Transverse colon (tissue), 4 donors: ENCODE measurements at regions not wholly inside any gene's neighbourhood (a gene's known extent, or its start where the extent isn't known, plus 50 kb on each side); places are given as distances from the start of the nearest gene placed in this dataset.

ENCODE experiments used
- DNase-seq: peaks from one replicate; pipeline ENCODE4 v3.0.0-alpha.2; 2019
- H3K27ac ChIP-seq, 4 donors: fragments of 200-600 bp; sonication (generic); 2 replicates each; pipeline ENCODE4 v1.5.1; 2016 to 2018; ENCODE audit warnings: inconsistent platforms in 4 of 4
- H3K27me3 ChIP-seq: fragments of 200-600 bp; sonication (generic); 2 replicates; pipeline ENCODE4 v1.5.1; 2017; ENCODE audit warnings: inconsistent platforms
- H3K36me3 ChIP-seq, 4 donors: fragments of 200-600 bp; sonication (generic); 2 replicates each; pipeline ENCODE4 v1.5.1; 2017 to 2019; ENCODE audit warnings: inconsistent platforms in 4 of 4
- H3K4me1 ChIP-seq, 4 donors: fragments of 200-600 bp; sonication (generic); 2 replicates each; pipeline ENCODE4 v1.5.1; 2017 to 2020; ENCODE audit warnings: inconsistent platforms in 4 of 4
- H3K4me3 ChIP-seq, 4 donors: fragments of 200-600 bp; sonication (generic); 1 replicate in 1 of 4; 2 replicates in 3 of 4; pipeline versions ENCODE4 v1.5.1 to v1.6.1; 2017 to 2019; ENCODE audit warnings: inconsistent platforms in 4 of 4
- H3K9me3 ChIP-seq, 2 donors: fragments of 200-600 bp; sonication (generic); 2 replicates each; pipeline ENCODE4 v1.5.1; 2017 to 2019; ENCODE audit warnings: inconsistent platforms in 2 of 2
- EP300 ChIP-seq: sonication (generic); formaldehyde crosslinking; IDR thresholded peaks from one replicate; pipeline ENCODE4 v1.6.1; 2017; ENCODE audit warnings: antibody characterized with exemption, low read depth
- POLR2A ChIP-seq: fragments of 450-650 bp; IDR thresholded peaks from one replicate; pipeline ENCODE4 v1.6.1; 2016; ENCODE audit warnings: antibody characterized with exemption, mild to moderate bottlenecking, moderate library complexity
- POLR2AphosphoS5 ChIP-seq, 3 donors: sonication (generic); formaldehyde crosslinking; IDR thresholded peaks; one replicate each; pipeline ENCODE4 v1.6.1; 2016; ENCODE audit warnings: antibody characterized with exemption in 3 of 3
- WGBS, 2 donors: methylation state at CpG; one replicate each; pipeline ENCODE4 v1.1.5; 2018; ENCODE audit warnings: low coverage in 1 of 2; 5-methylcytosine and 5-hydroxymethylcytosine counted together
- in situ Hi-C, 4 donors: fragments of 200-750 bp; cut with MboI; loops; one replicate each; pipeline versions ENCODE4 v1.15.0 to v1.15.1; 2017; ENCODE audit warnings: low sequenced_read_pairs in 3 of 4, low pct_ligation_motif_present in 1 of 4, low pct_unique_long_range_greater_than_20kb in 1 of 4
- intact Hi-C: fragments of 100-400 bp; cut with DNase I; formaldehyde crosslinking; loops from one replicate; pipeline ENCODE4 v1.15.1; 2023; ENCODE audit warnings: low total_unique reads
- TF ChIP-seq, protein P1 (sequence below), 5 experiments: fragments of 200-600 bp in 3 of 5; fragments of 450-650 bp in 2 of 5; sonication (generic) in 3 of 5; IDR thresholded peaks; 1 replicate in 2 of 5; 2 replicates in 3 of 5; pipeline ENCODE4 v1.5.1; 2016 to 2017; ENCODE audit warnings: antibody characterized with exemption in 5 of 5, inconsistent platforms in 3 of 5, mild to moderate bottlenecking in 2 of 5, moderate library complexity in 1 of 5

DNA sequence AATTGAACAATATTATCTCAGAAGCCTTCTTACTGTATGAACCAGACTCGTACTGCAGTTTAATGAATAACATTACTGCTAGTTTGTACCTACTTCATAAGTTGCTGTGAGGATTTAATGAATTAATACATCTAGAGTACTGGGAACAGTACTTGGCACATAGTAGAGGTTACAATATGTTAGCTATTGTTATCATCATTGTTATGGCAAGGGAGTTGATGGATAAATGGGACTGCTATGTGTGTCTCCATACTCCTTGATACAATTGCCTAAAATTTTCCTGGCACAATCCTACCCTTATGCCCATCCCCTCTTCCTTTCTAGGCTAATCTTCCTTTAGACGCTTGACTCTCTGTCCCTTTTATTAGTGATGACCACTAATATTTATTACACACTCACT is 473.6 kb downstream of the MCTP2 start:
- no peak for DNase-seq
- Histone ChIP-seq H3K27me3 (no peaks in the 10 kb centered on the region), H3K4me3 (no peak overlapping the region), H3K27ac (no peak overlapping the region), H3K9me3 (no peaks in the 10 kb centered on the region), H3K4me1 (no peaks in the 10 kb centered on the region), H3K36me3 (no peaks in the 10 kb centered on the region)
- intact Hi-C loops, result no loop called here
- no peak for TF ChIP-seq POLR2A
- no peak for TF ChIP-seq POLR2AphosphoS5 (IDR thresholded peaks at IDR 0.05)
- TF ChIP-seq, protein P1, sequence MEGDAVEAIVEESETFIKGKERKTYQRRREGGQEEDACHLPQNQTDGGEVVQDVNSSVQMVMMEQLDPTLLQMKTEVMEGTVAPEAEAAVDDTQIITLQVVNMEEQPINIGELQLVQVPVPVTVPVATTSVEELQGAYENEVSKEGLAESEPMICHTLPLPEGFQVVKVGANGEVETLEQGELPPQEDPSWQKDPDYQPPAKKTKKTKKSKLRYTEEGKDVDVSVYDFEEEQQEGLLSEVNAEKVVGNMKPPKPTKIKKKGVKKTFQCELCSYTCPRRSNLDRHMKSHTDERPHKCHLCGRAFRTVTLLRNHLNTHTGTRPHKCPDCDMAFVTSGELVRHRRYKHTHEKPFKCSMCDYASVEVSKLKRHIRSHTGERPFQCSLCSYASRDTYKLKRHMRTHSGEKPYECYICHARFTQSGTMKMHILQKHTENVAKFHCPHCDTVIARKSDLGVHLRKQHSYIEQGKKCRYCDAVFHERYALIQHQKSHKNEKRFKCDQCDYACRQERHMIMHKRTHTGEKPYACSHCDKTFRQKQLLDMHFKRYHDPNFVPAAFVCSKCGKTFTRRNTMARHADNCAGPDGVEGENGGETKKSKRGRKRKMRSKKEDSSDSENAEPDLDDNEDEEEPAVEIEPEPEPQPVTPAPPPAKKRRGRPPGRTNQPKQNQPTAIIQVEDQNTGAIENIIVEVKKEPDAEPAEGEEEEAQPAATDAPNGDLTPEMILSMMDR (IDR thresholded peaks at IDR 0.05), result no peak
- TF ChIP-seq EP300, result no peak
- in situ Hi-C loops, result loop anchor here in 1 of 4 donors (10.0 kb wide), 1 partner anchor 60 kb away; no protein-coding TSS in a partner anchor
- WGBS, 2 donors, result 63 to 65% methylated on average over 2 of the region's 2 CpGs

DNA sequence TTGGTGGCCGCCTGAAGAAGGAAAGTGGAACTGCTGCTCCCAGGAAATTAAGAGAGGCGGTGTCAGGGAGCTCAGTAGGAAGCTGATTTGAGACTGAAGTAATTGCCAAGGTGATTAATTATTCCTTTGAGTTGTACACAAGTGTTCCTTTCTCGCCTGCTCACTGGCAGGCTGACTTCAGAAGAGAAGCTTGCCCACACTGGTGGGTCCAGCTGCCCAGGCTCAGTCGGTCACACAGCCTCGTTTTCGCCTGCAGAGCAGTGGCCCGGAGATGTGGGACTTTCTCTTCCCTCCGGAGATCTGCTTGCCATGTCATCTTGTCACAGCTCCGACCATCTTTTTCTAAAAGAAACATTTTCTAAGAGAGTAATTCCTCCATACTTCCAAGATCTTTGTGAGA is 478.0 kb downstream of the MCTP2 start:
- TF ChIP-seq POLR2A (no peak), EP300 (no peak), POLR2AphosphoS5 (IDR thresholded peaks at IDR 0.05) (no peak)
- TF ChIP-seq, protein P1 (IDR thresholded peaks at IDR 0.05), result no peak
- in situ Hi-C loops, result loop anchor here in 1 of 4 donors (10.0 kb wide), 1 partner anchor 65 kb away; no protein-coding TSS in a partner anchor
- Histone ChIP-seq H3K4me1 (no peaks in the 10 kb centered on the region), H3K27me3 (no peaks in the 10 kb centered on the region), H3K9me3 (no peaks in the 10 kb centered on the region), H3K4me3 (no peak overlapping the region), H3K36me3 (no peaks in the 10 kb centered on the region), H3K27ac (no peak overlapping the region)
- intact Hi-C loops, result no loop called here
- WGBS, 2 donors, result 89% methylated on average over 5 to 9 of the region's 9 CpGs
- DNase-seq, result no peak

DNA sequence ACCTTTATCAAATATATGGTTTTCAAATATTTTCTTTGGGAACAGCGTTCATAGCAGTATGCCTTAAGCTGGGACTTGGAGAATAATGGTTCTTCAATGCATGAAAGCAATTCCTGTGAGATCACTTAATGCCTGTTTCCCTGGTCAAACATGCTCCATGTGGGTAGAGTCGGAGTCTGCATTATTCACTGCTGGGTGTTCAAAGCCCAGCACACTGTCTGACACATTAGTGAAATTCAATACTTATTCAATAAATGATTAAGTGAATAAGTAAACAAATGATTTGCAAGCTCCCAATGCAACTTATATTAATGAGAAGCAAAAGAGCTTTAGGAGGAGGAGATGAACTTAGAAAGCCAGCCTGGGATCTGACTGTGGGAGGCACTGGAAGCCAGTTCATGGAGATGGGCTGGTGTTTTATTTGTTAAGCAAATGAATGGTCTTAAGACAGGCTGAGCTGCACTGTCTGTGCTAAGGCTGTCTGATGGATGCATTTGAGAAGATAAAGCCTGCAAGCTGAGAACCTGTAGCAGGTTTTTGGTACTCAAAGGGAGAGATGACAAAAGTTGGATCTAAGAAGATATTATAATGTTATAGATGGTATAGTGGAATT is 490.8 kb downstream of the MCTP2 start:
- intact Hi-C loops, result no loop called here
- H3K4me1 ChIP-seq, result no peaks in the 10 kb centered on the region
- H3K27me3 ChIP-seq, result no peaks in the 10 kb centered on the region
- DNase-seq, result no peak
- in situ Hi-C loops, result no loop called here
- 74 to 78% methylated on average over 2 of the region's 2 CpGs for whole genome bisulfite sequencing, 2 donors
- H3K4me3 ChIP-seq, result no peak overlapping the region
- no peaks in the 10 kb centered on the region for H3K36me3 ChIP-seq
- no peaks in the 10 kb centered on the region for H3K9me3 ChIP-seq
- no peak overlapping the region for H3K27ac ChIP-seq
- TF ChIP-seq POLR2AphosphoS5 (IDR thresholded peaks at IDR 0.05) (no peak), POLR2A (no peak), EP300 (no peak)
- TF ChIP-seq, protein P1 (IDR thresholded peaks at IDR 0.05), result no peak

- WGBS, 2 donors, result 28 to 37% methylated on average over 2 of the region's 2 CpGs
- no peak overlapping the region for H3K4me3 ChIP-seq
- in situ Hi-C loops, result no loop called here
- no peak for TF ChIP-seq POLR2A
- TF ChIP-seq, protein P1 (IDR thresholded peaks at IDR 0.05), result no peak
- TF ChIP-seq EP300, result no peak
- TF ChIP-seq POLR2AphosphoS5 (IDR thresholded peaks at IDR 0.05), result no peak
- no peak for DNase-seq
- H3K36me3 ChIP-seq, result no peaks in the 10 kb centered on the region
- H3K4me1 ChIP-seq, result no peaks in the 10 kb centered on the region
- no peak overlapping the region for H3K27ac ChIP-seq
- intact Hi-C loops, result no loop called here
- H3K27me3 ChIP-seq, result no peaks in the 10 kb centered on the region
- H3K9me3 ChIP-seq, result no peaks in the 10 kb centered on the region
Observed at GRCh38 chr15:94723801-94724200, 492.4 kb downstream of the MCTP2 start.
